BE2C (cell line): ENCODE measurements at regions not wholly inside any gene's neighbourhood (a gene's known extent, or its start where the extent isn't known, plus 50 kb on each side); places are given as distances from the start of the nearest gene placed in this dataset.

Experiments
- DNase-seq: peaks from one replicate; pipeline ENCODE4 v3.0.0-alpha.2; 2020
- H3K27me3 ChIP-seq: fragments of 250-450 bp; sonication (Bioruptor Pico); 2 replicates; pipeline ENCODE4 v1.5.1; 2020; ENCODE audit warnings: mild to moderate bottlenecking
- H3K36me3 ChIP-seq: fragments of 250-450 bp; sonication (Bioruptor Pico); 2 replicates; pipeline ENCODE4 v1.5.1; 2020; ENCODE audit warnings: mild to moderate bottlenecking
- H3K4me1 ChIP-seq: fragments of 250-450 bp; sonication (Bioruptor Pico); 2 replicates; pipeline ENCODE4 v1.5.1; 2020
- H3K4me3 ChIP-seq: 2 replicates; pipeline ENCODE4 v1.5.1; 2011; ENCODE audit warnings: low read depth, low read length
- H3K9me3 ChIP-seq: fragments of 250-450 bp; sonication (Bioruptor Pico); 2 replicates; pipeline ENCODE4 v1.5.1; 2020
- CTCF ChIP-seq: IDR thresholded peaks from 2 replicates; pipeline ENCODE4 v1.5.1; 2012; ENCODE audit warnings: mild to moderate bottlenecking, low read depth, low read length

- no peaks in the 10 kb centered on the region for H3K36me3 ChIP-seq
- H3K27me3 ChIP-seq: no peaks in the 10 kb centered on the region
- DNase-seq: no peak
- H3K9me3 ChIP-seq: no peaks in the 10 kb centered on the region
- no peak overlapping the region for H3K4me3 ChIP-seq
- no peak for TF ChIP-seq CTCF
- no peaks in the 10 kb centered on the region for H3K4me1 ChIP-seq
These were observed 63.2 kb downstream of the NENF start for GRCh38 chr1:212495766-212496494.

- Histone ChIP-seq H3K27me3 (no peaks in the 10 kb centered on the region), H3K9me3 (no peaks in the 10 kb centered on the region), H3K4me1 (no peaks in the 10 kb centered on the region), H3K4me3 (no peak overlapping the region), H3K36me3 (no peaks in the 10 kb centered on the region)
- no peak for TF ChIP-seq CTCF
- DNase-seq: no peak
These were observed 64.0 kb downstream of the NENF start for GRCh38 chr1:212496682-212497081.

- Histone ChIP-seq H3K4me3 (no peak overlapping the region), H3K9me3 (no peaks in the 10 kb centered on the region), H3K4me1 (no peaks in the 10 kb centered on the region), H3K27me3 (no peaks in the 10 kb centered on the region), H3K36me3 (no peaks in the 10 kb centered on the region)
- DNase-seq: no peak
- TF ChIP-seq CTCF: no peak
These were observed 64.8 kb downstream of the NENF start for GRCh38 chr1:212497553-212497952.

GRCh38 chr1:212498283-212499040 is 65.7 kb downstream of the NENF start:
- H3K27me3 ChIP-seq: no peaks in the 10 kb centered on the region
- no peak for TF ChIP-seq CTCF
- no peaks in the 10 kb centered on the region for H3K36me3 ChIP-seq
- H3K4me3 ChIP-seq: no peak overlapping the region
- no peaks in the 10 kb centered on the region for H3K9me3 ChIP-seq
- H3K4me1 ChIP-seq: no peaks in the 10 kb centered on the region
- no peak for DNase-seq

- Histone ChIP-seq H3K36me3 (no peaks in the 10 kb centered on the region), H3K27me3 (no peaks in the 10 kb centered on the region), H3K9me3 (no peaks in the 10 kb centered on the region), H3K4me3 (no peak overlapping the region), H3K4me1 (no peaks in the 10 kb centered on the region)
- DNase-seq: no peak
- no peak for TF ChIP-seq CTCF
These were observed 67.6 kb downstream of the NENF start for GRCh38 chr1:212500351-212500750.

GRCh38 chr1:212500983-212501382 is 68.3 kb downstream of the NENF start:
- Histone ChIP-seq H3K9me3 (no peaks in the 10 kb centered on the region), H3K36me3 (no peaks in the 10 kb centered on the region), H3K27me3 (no peaks in the 10 kb centered on the region), H3K4me1 (no peaks in the 10 kb centered on the region), H3K4me3 (no peak overlapping the region)
- DNase-seq: no peak
- no peak for TF ChIP-seq CTCF
